IMR-90 (cell line): ENCODE measurements at regions not wholly inside any gene's neighbourhood (a gene's known extent, or its start where the extent isn't known, plus 50 kb on each side); places are given as distances from the start of the nearest gene placed in this dataset.

Experiments used
- ATAC-seq: fragments of 200-7000 bp; cut with Tn5 transposase; 2 replicates; pipeline ENCODE4 v1.9.1; 2020; ENCODE audit warnings: low read depth, mild to moderate bottlenecking, moderate library complexity
- BruUV-seq: library from RNA; stranded (reverse); fragments of 400-500 nt; replicated peaks from 2 replicates; lab custom pipeline; 2021; lab: Mats Ljungman, UMichigan
- CTCF ChIA-PET: fragments of 300-600 bp; formaldehyde crosslinking; extraction: SDS; loops from one replicate; lab custom pipeline; 2021; ENCODE audit warnings: antibody characterized with exemption; lab: Yijun Ruan, JAX
- POLR2A ChIA-PET: fragments of 300-600 bp; sonication (Branson Sonifier 250); formaldehyde crosslinking; loops from one replicate; lab custom pipeline; 2022; ENCODE audit warnings: antibody characterized with exemption; ENCODE audit not compliant: unreplicated experiment; lab: Charles Lee
- DNase-seq: peaks from one replicate; pipeline ENCODE4 v3.0.0; 2013
- H2AFZ ChIP-seq: replicated peaks from 2 replicates; pipeline ENCODE3; 2013; ENCODE audit warnings: low read length, mild to moderate bottlenecking; ENCODE audit not compliant: poor library complexity
- H2AK5ac ChIP-seq: 2 replicates; pipeline ENCODE4 v1.6.1; 2013; ENCODE audit warnings: low read depth, low read length, inconsistent platforms
- H2AK9ac ChIP-seq: replicated peaks from 2 replicates; pipeline ENCODE3; 2013; ENCODE audit warnings: mild to moderate bottlenecking, low read depth, low read length, moderate library complexity; ENCODE audit not compliant: poor library complexity
- H2BK120ac ChIP-seq: 2 replicates; pipeline ENCODE4 v1.6.1; 2013; ENCODE audit warnings: low read depth, low read length, inconsistent platforms
- H2BK15ac ChIP-seq: 3 replicates; pipeline ENCODE4 v1.6.1; 2013; ENCODE audit warnings: low read depth, low read length, inconsistent platforms
- H2BK20ac ChIP-seq: 2 replicates; pipeline ENCODE4 v1.6.1; 2013; ENCODE audit warnings: low read depth, mild to moderate bottlenecking, inconsistent platforms, low read length, moderate library complexity
- H2BK5ac ChIP-seq: 2 replicates; pipeline ENCODE4 v1.6.1; 2013; ENCODE audit warnings: mild to moderate bottlenecking, low read depth, low read length, inconsistent platforms; ENCODE audit not compliant: poor library complexity, severe bottlenecking
- H3K14ac ChIP-seq: replicated peaks from 2 replicates; pipeline ENCODE4 v1.6.1; 2013; ENCODE audit warnings: low read depth, low read length, inconsistent platforms
- H3K18ac ChIP-seq: 2 replicates; pipeline ENCODE4 v1.6.1; 2013; ENCODE audit warnings: low read depth, low read length, control low read depth
- H3K23ac ChIP-seq: 2 replicates; pipeline ENCODE4 v1.6.1; 2013; ENCODE audit warnings: low read depth, low read length, inconsistent platforms
- H3K27ac ChIP-seq: 2 replicates; pipeline ENCODE4 v1.5.1; 2013; ENCODE audit warnings: mild to moderate bottlenecking, control low read depth, low read length; ENCODE audit not compliant: insufficient read depth
- H3K27me3 ChIP-seq: 2 replicates; pipeline ENCODE4 v1.6.1; 2013; ENCODE audit warnings: low read length; ENCODE audit not compliant: control insufficient read depth, insufficient read depth
- H3K36me3 ChIP-seq: 2 replicates; pipeline ENCODE4 v1.6.1; 2013; ENCODE audit warnings: low read length, mixed read lengths; ENCODE audit not compliant: control insufficient read depth, insufficient read depth
- H3K4ac ChIP-seq: 2 replicates; pipeline ENCODE4 v1.6.1; 2013; ENCODE audit warnings: low read depth, low read length, inconsistent platforms
- H3K4me1 ChIP-seq: 2 replicates; pipeline ENCODE4 v1.6.1; 2013; ENCODE audit warnings: low read length, mixed read lengths; ENCODE audit not compliant: control insufficient read depth, insufficient read depth
- H3K4me2 ChIP-seq: 2 replicates; pipeline ENCODE4 v1.6.1; 2013; ENCODE audit warnings: low read depth, mild to moderate bottlenecking, control low read depth, low read length, moderate library complexity
- H3K4me3 ChIP-seq: 2 replicates; pipeline ENCODE4 v1.5.1; 2013; ENCODE audit warnings: low read depth, mild to moderate bottlenecking, control low read depth, low read length, moderate library complexity; ENCODE audit not compliant: insufficient read depth
- H3K56ac ChIP-seq: 2 replicates; pipeline ENCODE4 v1.6.1; 2013; ENCODE audit warnings: low read length, inconsistent platforms; ENCODE audit not compliant: insufficient read depth; ENCODE audit errors: extremely low read depth
- H3K79me1 ChIP-seq, 2 experiments: 2 replicates each; pipeline ENCODE4 v1.6.1; 2013; ENCODE audit warnings: low read length in 2 of 2, inconsistent platforms in 1 of 2, low read depth in 1 of 2
- H3K9ac ChIP-seq: 2 replicates; pipeline ENCODE4 v1.6.1; 2013; ENCODE audit warnings: low read depth, low read length, control low read depth
- H3K9me1 ChIP-seq: 2 replicates; pipeline ENCODE4 v1.6.1; 2013; ENCODE audit warnings: low read length, inconsistent platforms; ENCODE audit not compliant: insufficient read depth
- H3K9me3 ChIP-seq: 2 replicates; pipeline ENCODE4 v1.6.1; 2013; ENCODE audit warnings: low read length; ENCODE audit not compliant: control insufficient read depth, insufficient read depth
- H4K20me1 ChIP-seq: 2 replicates; pipeline ENCODE4 v1.6.1; 2013; ENCODE audit warnings: low read length, inconsistent platforms; ENCODE audit not compliant: insufficient read depth
- H4K5ac ChIP-seq: 2 replicates; pipeline ENCODE4 v1.6.1; 2013; ENCODE audit warnings: mild to moderate bottlenecking, low read depth, low read length, control low read depth
- H4K8ac ChIP-seq, 2 experiments: 2 replicates each; pipeline ENCODE4 v1.6.1; 2013; ENCODE audit warnings: low read depth in 2 of 2, low read length in 2 of 2, control low read depth in 1 of 2, inconsistent platforms in 1 of 2
- H4K91ac ChIP-seq: 2 replicates; pipeline ENCODE4 v1.6.1; 2013; ENCODE audit warnings: low read depth, low read length, inconsistent platforms; ENCODE audit not compliant: insufficient read depth
- BHLHE40 ChIP-seq: fragments of 150-350 bp; IDR thresholded peaks from 2 replicates; pipeline ENCODE4 v1.6.1; 2016; ENCODE audit warnings: mild to moderate bottlenecking, low read depth, low read length
- CEBPB ChIP-seq: IDR thresholded peaks from 2 replicates; pipeline ENCODE4 v1.6.1; 2012; ENCODE audit warnings: low read depth, low read length, improper control_type of control experiment
- CHD1 ChIP-seq: IDR thresholded peaks from 2 replicates; pipeline ENCODE4 v1.6.1; 2012; ENCODE audit warnings: low read depth, low read length, improper control_type of control experiment
- FOS ChIP-seq: fragments of 150-350 bp; IDR thresholded peaks from 2 replicates; pipeline ENCODE4 v1.6.1; 2016; ENCODE audit warnings: low read depth, low read length
- MAFK ChIP-seq: IDR thresholded peaks from 2 replicates; pipeline ENCODE4 v1.6.1; 2012; ENCODE audit warnings: low read depth, low read length, improper control_type of control experiment
- MAZ ChIP-seq: IDR thresholded peaks from 2 replicates; pipeline ENCODE4 v1.6.1; 2012; ENCODE audit warnings: low read depth, mild to moderate bottlenecking, low read length, improper control_type of control experiment, moderate library complexity, borderline replicate concordance
- MXI1 ChIP-seq: IDR thresholded peaks from 2 replicates; pipeline ENCODE4 v1.6.1; 2012; ENCODE audit warnings: low read depth, mild to moderate bottlenecking, low read length, moderate library complexity, borderline replicate concordance
- NFE2L2 ChIP-seq: fragments of 150-350 bp; IDR thresholded peaks from 2 replicates; pipeline ENCODE4 v1.6.1; 2016; ENCODE audit warnings: low read depth, mild to moderate bottlenecking, low read length
- POLR2A ChIP-seq: IDR thresholded peaks from 2 replicates; pipeline ENCODE4 v1.6.1; 2012; ENCODE audit warnings: mild to moderate bottlenecking, low read depth, low read length
- RAD21 ChIP-seq: IDR thresholded peaks from 2 replicates; pipeline ENCODE4 v1.6.1; 2012; ENCODE audit warnings: low read length, improper control_type of control experiment
- RCOR1 ChIP-seq: IDR thresholded peaks from 2 replicates; pipeline ENCODE4 v1.6.1; 2012; ENCODE audit warnings: mild to moderate bottlenecking, low read length, improper control_type of control experiment; ENCODE audit not compliant: insufficient replicate concordance
- RFX5 ChIP-seq: IDR thresholded peaks from 2 replicates; pipeline ENCODE4 v1.8.0; 2012; ENCODE audit warnings: low read depth, mild to moderate bottlenecking, low read length, moderate library complexity
- SMC3 ChIP-seq: fragments of 150-350 bp; IDR thresholded peaks from 2 replicates; pipeline ENCODE4 v1.6.1; 2016; ENCODE audit warnings: low read depth, mild to moderate bottlenecking, antibody characterized with exemption, low read length, moderate library complexity
- WGBS, 2 experiments: methylation state at CpG; one replicate each; pipeline versions ENCODE4 v1.1.5 to v1.1.7; 2013; ENCODE audit warnings: missing lambda C conversion rate in 2 of 2; ENCODE audit not compliant: insufficient read length in 1 of 2; ENCODE audit errors: extremely low coverage in 2 of 2; 5-methylcytosine and 5-hydroxymethylcytosine counted together
- dilution Hi-C: fragments of 300-500 bp; cut with HindIII; formaldehyde crosslinking; loops from one replicate; pipeline ENCODE4 v1.14.3; 2018; ENCODE audit warnings: low sequenced_read_pairs; ENCODE audit not compliant: unreplicated experiment
- in situ Hi-C: fragments of 300-500 bp; cut with MboI; formaldehyde crosslinking; loops from 3 replicates; pipeline ENCODE4 v1.14.3; 2019; ENCODE audit warnings: low sequenced_read_pairs, inconsistent platforms, mixed read lengths
- intact Hi-C: fragments of 100-400 bp; cut with micrococcal nuclease; formaldehyde crosslinking; loops from 2 replicates; pipeline ENCODE4 v1.10.0; 2022
- TF ChIP-seq, protein P1 (sequence below): conservative IDR thresholded peaks from 2 replicates; pipeline ENCODE4 v1.5.1; 2012; ENCODE audit warnings: mild to moderate bottlenecking, low read depth, low read length, improper control_type of control experiment
- TF ChIP-seq, protein P2 (sequence below): fragments of 150-350 bp; IDR thresholded peaks from 2 replicates; pipeline ENCODE4 v1.6.1; 2016; ENCODE audit warnings: low read depth, mild to moderate bottlenecking, low read length, moderate library complexity, borderline replicate concordance
- TF ChIP-seq, protein P3 (sequence below): fragments of 150-350 bp; IDR thresholded peaks from 2 replicates; pipeline ENCODE4 v1.6.1; 2017; ENCODE audit warnings: mild to moderate bottlenecking, antibody characterized with exemption, low read length, low read depth

DNA sequence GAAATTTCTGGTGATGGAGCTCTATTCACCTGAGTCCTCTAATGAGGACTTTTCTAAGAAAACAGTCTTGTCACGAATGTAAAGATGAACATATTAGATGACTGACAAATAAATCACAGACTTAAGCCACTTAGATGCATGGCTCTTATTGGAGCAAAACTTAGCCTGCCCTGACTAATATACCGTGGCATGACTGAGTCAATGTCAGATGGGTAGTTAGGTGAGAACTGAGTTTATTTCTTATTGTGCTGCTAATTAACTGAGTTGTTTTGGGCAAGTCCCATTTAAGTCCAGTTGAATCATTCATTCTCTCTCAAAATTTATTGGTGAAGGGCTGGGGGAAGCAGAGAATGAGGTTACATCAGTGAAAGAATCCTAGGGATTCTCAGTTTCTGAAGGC, 459.8 kb downstream of the MCTP2 start:
- in situ Hi-C loops (no loop called here), intact Hi-C loops (no loop called here), dilution Hi-C loops (no loop called here)
- no peaks in the 10 kb centered on the region for H3K79me1 ChIP-seq
- no TSS peak for BruUV-seq
- no peak overlapping the region for H2AFZ ChIP-seq
- H2BK15ac ChIP-seq: no peak overlapping the region
- TF ChIP-seq RFX5: no peak
- TF ChIP-seq, protein P1, sequence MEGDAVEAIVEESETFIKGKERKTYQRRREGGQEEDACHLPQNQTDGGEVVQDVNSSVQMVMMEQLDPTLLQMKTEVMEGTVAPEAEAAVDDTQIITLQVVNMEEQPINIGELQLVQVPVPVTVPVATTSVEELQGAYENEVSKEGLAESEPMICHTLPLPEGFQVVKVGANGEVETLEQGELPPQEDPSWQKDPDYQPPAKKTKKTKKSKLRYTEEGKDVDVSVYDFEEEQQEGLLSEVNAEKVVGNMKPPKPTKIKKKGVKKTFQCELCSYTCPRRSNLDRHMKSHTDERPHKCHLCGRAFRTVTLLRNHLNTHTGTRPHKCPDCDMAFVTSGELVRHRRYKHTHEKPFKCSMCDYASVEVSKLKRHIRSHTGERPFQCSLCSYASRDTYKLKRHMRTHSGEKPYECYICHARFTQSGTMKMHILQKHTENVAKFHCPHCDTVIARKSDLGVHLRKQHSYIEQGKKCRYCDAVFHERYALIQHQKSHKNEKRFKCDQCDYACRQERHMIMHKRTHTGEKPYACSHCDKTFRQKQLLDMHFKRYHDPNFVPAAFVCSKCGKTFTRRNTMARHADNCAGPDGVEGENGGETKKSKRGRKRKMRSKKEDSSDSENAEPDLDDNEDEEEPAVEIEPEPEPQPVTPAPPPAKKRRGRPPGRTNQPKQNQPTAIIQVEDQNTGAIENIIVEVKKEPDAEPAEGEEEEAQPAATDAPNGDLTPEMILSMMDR: no peak
- TF ChIP-seq, protein P2, sequence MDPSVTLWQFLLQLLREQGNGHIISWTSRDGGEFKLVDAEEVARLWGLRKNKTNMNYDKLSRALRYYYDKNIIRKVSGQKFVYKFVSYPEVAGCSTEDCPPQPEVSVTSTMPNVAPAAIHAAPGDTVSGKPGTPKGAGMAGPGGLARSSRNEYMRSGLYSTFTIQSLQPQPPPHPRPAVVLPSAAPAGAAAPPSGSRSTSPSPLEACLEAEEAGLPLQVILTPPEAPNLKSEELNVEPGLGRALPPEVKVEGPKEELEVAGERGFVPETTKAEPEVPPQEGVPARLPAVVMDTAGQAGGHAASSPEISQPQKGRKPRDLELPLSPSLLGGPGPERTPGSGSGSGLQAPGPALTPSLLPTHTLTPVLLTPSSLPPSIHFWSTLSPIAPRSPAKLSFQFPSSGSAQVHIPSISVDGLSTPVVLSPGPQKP: no peak
- TF ChIP-seq SMC3: no peak
- TF ChIP-seq MXI1: no peak
- no peak for TF ChIP-seq MAFK
- TF ChIP-seq CHD1: no peak
- TF ChIP-seq RCOR1: no peak
- TF ChIP-seq BHLHE40: no peak
- no peak for TF ChIP-seq POLR2A
- TF ChIP-seq, protein P3, sequence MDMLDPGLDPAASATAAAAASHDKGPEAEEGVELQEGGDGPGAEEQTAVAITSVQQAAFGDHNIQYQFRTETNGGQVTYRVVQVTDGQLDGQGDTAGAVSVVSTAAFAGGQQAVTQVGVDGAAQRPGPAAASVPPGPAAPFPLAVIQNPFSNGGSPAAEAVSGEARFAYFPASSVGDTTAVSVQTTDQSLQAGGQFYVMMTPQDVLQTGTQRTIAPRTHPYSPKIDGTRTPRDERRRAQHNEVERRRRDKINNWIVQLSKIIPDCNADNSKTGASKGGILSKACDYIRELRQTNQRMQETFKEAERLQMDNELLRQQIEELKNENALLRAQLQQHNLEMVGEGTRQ: no peak
- TF ChIP-seq NFE2L2: no peak
- TF ChIP-seq CEBPB: no peak
- TF ChIP-seq RAD21: no peak
- no peak for TF ChIP-seq MAZ
- TF ChIP-seq FOS: no peak
- H3K4me1 ChIP-seq: no peaks in the 10 kb centered on the region
- no peak for DNase-seq
- H3K4me3 ChIP-seq: no peak overlapping the region
- ChIA-PET POLR2A (no interaction called here), CTCF (no interaction called here)
- WGBS, 2 experiments: no CpG with 5 or more reads among the region's 2 CpGs
- H4K91ac ChIP-seq: no peak overlapping the region
- no peak overlapping the region for H3K18ac ChIP-seq
- no peaks in the 10 kb centered on the region for H3K27me3 ChIP-seq
- H3K36me3 ChIP-seq: no peaks in the 10 kb centered on the region
- no peak overlapping the region for H4K8ac ChIP-seq
- H3K9ac ChIP-seq: no peak overlapping the region
- no peaks in the 10 kb centered on the region for H4K20me1 ChIP-seq
- H4K5ac ChIP-seq: no peak overlapping the region
- H3K14ac ChIP-seq: no peak overlapping the region
- no peak overlapping the region for H3K4ac ChIP-seq
- H3K56ac ChIP-seq: no peak overlapping the region
- no peak overlapping the region for H2BK120ac ChIP-seq
- no peak overlapping the region for H2BK20ac ChIP-seq
- no peak overlapping the region for H3K27ac ChIP-seq
- H2AK9ac ChIP-seq: no peak overlapping the region
- H2AK5ac ChIP-seq: no peak overlapping the region
- H3K9me1 ChIP-seq: no peaks in the 10 kb centered on the region
- no peak for ATAC-seq
- H3K9me3 ChIP-seq: peaks cover 2% of the 10 kb centered on the region
- no peak overlapping the region for H3K23ac ChIP-seq
- H3K4me2 ChIP-seq: no peak overlapping the region
- no peak overlapping the region for H2BK5ac ChIP-seq
